ENCODE measurements at regions not wholly inside any gene's neighbourhood (a gene's known extent, or its start where the extent isn't known, plus 50 kb on each side); places are given as distances from the start of the nearest gene placed in this dataset.

DNA sequence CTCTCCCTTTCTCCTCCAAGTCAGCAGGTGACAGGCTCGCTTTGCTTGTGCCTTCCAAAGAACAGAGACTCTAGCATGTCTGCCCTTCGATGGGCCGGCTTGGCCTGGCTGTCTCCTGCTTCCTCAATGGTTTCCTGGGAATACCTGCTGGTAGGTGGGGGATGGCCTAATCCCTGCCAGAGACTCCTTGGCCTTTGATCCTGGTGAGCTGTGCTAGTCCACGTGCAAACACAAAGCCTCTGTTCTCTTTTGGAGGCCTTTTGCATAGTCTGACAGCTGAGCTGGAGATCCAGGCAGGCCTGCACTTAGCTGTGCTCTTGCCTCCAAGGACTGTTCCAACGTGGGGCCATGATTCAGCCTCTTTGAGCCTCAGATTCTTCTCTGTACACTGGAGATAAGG, 67.6 kb downstream of the ARL4C start:
- H3K4me3 ChIP-seq (ENCODE audit: low read depth, low read length): no peak overlapping the region
- no peak for DNase-seq (ENCODE audit: low read depth)
- TF ChIP-seq CTCF (conservative IDR thresholded peaks at IDR 0.05; ENCODE audit: low read depth, low read length): no peak

GRCh38 chr2:234427081-234428061, 69.5 kb downstream of the ARL4C start:
- H3K4me3 ChIP-seq (ENCODE audit: low read depth, low read length): no peak overlapping the region
- no peak for TF ChIP-seq CTCF (conservative IDR thresholded peaks at IDR 0.05; ENCODE audit: low read depth, low read length)
- peak; percentile 93 for DNase-seq (ENCODE audit: low read depth)

DNA sequence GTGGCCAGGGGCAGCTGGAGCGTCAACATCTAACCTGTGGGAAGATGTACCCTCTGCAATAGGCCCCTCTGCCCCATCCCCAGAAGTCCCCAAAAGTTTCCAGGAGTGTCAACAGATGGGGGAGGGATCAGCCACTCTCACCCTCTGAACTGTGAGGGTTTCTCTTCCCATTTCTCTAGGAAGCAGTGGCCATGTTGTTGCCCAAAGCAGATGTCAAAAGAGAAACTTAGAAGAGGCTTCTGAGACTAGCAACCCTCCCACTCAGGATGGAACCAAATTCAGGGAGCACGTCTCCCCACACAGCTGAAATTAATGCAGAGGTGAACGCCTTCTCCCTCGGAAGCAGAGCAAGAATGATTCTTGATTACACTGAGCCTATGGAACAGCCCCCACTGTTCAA, 70.3 kb downstream of the ARL4C start:
- H3K4me3 ChIP-seq (ENCODE audit: low read depth, low read length): no peak overlapping the region
- no peak for TF ChIP-seq CTCF (conservative IDR thresholded peaks at IDR 0.05; ENCODE audit: low read depth, low read length)
- no peak for DNase-seq (ENCODE audit: low read depth)

DNA sequence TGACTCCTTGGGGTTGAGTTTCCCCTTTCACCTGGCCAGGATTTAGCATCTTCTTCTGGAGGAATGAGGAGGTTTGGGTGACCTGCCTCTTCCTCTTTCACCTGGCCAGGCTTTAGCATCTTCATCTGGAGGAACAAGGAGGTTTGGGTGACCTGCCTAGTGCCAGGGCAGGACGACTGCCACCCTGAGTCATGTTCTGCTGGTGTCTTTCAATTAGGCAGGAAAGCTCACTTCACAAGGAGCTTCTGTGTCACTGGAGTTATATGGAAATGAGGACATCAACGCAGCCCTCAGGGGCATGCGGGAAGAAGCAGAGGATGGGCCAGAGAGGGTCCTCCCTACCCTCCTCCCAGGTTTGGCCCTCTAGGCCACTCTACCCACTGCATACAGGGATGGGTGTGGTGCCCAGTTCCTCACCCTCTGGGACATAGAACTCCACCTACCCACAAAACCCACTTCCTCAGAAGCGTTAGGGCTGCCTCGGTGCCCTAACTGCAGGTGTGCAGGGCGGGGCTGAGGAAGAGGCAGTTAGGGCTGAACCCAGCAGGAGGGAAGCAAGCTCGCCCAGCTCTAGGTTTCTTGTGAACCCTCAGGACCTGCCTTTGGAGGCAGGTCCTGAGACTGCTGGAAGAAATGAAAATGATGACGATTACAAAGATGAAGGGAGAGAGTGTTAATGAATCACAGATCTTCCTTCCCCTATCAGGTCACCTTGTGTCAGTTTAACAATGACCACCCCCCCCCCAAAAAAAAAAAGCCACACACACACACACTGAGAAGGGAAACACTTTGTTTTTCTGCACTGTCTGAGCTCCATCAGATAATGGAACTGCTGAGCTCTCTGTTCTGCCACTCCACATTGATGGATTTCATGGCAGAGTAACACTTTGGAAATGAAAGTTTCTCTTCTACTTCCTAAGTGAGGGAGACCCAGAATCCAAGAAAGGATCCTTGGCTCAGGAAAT, 71.0 kb downstream of the ARL4C start:
- no peak for TF ChIP-seq CTCF (conservative IDR thresholded peaks at IDR 0.05; ENCODE audit: low read depth, low read length)
- DNase-seq (ENCODE audit: low read depth): no peak
- no peak overlapping the region for H3K4me3 ChIP-seq (ENCODE audit: low read depth, low read length)

- no peak for DNase-seq (ENCODE audit: low read depth)
- no peak overlapping the region for H3K4me3 ChIP-seq (ENCODE audit: low read depth, low read length)
- no peak for TF ChIP-seq CTCF (conservative IDR thresholded peaks at IDR 0.05; ENCODE audit: low read depth, low read length)
Measured at GRCh38 chr2:234423884-234424283, 73.0 kb downstream of the ARL4C start.

GRCh38 chr2:234422981-234423431, 73.9 kb downstream of the ARL4C start:
- TF ChIP-seq CTCF (conservative IDR thresholded peaks at IDR 0.05; ENCODE audit: low read depth, low read length): no peak
- no peak overlapping the region for H3K4me3 ChIP-seq (ENCODE audit: low read depth, low read length)
- DNase-seq (ENCODE audit: low read depth): peak; percentile 63
